NCI-H1694 treated with DMSO at 0.1 percent for 48 hours (cell line): ENCODE measurements at regions not wholly inside any gene's neighbourhood (a gene's known extent, or its start where the extent isn't known, plus 50 kb on each side); places are given as distances from the start of the nearest gene placed in this dataset.

Experiments
- DNase-seq: peaks from one replicate; lab custom pipeline; 2025; lab: John Stamatoyannopoulos, UW

DNA sequence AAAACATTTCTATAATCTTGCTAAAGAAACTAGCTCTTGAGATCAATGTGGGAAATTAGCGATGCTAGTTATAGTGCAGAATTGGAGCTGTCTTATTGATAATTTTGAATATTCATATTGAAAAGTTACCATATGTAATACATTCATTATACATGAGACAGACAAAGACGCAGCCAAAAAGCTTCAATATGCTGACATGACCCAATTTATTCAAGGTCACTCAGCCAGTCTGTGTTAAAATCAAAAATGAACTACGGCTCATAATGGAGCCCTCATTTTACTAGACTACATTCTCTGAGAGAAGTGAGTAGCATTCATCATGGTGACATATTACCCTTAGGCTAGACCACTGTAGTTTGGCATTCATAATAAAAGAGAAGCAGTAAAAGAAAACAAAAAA, 107.3 kb upstream of the GABRG2 start:
- DNase-seq, result no peak

DNA sequence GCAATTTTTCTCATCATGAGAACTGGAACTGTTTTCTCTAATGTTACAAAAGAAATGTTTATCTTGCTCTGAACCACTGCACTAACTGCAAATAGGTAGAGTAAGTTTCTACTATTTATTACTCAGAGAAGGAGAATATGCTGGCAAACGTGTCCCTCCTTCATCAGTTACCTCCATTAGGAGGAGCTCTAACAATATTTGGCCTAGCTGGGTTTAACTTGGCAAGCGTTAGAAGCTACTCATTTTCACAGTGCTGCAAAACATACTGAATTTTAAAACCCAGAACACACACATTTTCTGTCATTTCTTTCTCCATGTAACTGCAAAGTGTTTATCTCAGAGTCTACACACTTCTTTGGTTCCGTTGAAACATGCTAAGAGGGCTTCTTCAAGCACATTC, 101.0 kb upstream of the GABRG2 start:
- peak; percentile 34 for DNase-seq

DNA sequence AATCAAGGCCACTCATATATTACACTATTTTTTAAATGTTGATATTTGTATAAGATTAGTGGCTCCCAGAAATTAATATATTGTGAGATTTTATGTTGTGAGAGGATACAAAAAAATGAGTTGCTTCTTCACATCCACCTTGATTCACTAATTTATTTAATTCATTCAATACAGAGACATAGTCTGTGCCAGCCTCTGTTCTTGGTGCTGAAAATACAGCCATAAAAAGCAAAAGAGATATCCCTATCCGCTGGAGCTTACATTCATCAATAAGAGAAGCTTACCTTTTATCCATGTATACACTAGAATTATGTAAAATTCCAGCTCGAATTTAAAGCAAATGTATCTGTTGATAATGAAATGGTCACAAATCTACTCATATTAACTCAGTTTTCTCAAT, 92.2 kb upstream of the GABRG2 start:
- no peak for DNase-seq

DNA sequence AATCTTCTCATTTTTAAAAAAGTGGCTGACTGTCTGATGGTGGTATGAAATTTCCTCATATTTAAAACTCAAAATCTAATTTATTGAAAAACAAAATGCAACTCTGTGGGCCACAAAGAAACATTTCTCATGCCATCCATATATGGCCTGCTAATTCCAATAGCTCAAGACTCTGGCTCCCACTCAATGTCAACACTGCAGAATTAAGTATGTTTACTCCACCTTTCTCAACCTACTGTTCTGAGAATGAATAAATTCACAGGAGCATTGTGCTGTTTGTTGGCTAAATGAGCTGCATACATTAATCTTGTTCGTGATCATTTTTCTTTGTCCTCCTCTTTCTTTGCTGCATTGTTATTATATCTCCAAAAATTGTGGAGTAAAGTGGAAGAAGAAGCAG, 79.5 kb upstream of the GABRG2 start:
- no peak for DNase-seq
